Activated CD4-positive, CD25-positive, alpha-beta regulatory T cell treated with anti-CD3 and anti-CD28 coated beads, Interleukin-2, amount 50 U/mL, for 24 hours (primary cell): ENCODE measurements at regions not wholly inside any gene's neighbourhood (a gene's known extent, or its start where the extent isn't known, plus 50 kb on each side); places are given as distances from the start of the nearest gene placed in this dataset.

Experiments used
- ATAC-seq, 2 donors: fragments of 150-1000 bp; cut with Tn5 transposase; one replicate each; pipeline ENCODE4 v1.10.0; 2021; ENCODE audit warnings: mild to moderate bottlenecking in 1 of 2, moderate library complexity in 1 of 2

DNA sequence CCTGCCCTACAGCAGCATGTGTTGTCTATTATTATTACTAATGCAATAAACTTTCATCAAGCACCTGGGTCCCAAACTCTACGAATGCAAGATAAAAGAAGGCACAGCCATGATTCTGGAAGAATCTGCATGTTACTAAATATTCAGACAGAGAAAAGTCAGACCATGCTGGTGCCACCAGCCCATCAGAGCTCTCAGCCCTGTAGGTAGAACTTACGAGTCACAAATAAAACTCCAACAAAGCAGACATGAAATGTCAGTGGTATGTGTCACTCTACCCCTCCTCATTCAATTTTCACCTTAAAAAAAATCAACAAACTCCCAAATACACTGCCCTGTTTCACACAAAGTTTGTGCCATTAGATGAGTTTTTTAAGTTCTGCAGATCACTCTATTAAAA, 62.4 kb upstream of the TIAM1 start:
- ATAC-seq: no peak

DNA sequence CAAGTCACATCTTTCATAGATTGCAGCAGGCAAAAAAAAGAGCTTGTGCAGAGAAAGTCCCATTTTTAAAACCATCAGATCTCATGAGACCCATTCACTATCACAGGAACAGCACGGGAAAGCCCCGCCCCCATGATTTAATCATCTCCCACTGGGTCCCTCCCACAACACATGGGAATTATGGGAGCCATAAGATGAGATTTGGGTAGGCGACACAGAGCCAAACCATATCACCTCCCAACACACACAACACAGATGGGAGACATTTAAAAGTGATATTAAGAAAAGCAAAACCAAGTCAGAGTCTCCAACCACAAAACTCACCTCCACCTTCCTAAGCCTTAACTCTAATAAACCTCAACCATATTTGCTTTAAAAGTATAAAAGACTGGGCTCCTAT, 61.5 kb upstream of the TIAM1 start:
- ATAC-seq: no peak

- no peak for ATAC-seq
These were observed 59.7 kb upstream of the TIAM1 start for GRCh38 chr21:31403596-31404333.

GRCh38 chr21:31399591-31399990, 55.5 kb upstream of the TIAM1 start:
- ATAC-seq: no peak

GRCh38 chr21:31398574-31398973, 54.5 kb upstream of the TIAM1 start:
- ATAC-seq: peak in 1 of 2 donors; percentile 38

- ATAC-seq: peak; percentile 24 to 32
These were observed 53.9 kb upstream of the TIAM1 start for GRCh38 chr21:31397939-31398338.

DNA sequence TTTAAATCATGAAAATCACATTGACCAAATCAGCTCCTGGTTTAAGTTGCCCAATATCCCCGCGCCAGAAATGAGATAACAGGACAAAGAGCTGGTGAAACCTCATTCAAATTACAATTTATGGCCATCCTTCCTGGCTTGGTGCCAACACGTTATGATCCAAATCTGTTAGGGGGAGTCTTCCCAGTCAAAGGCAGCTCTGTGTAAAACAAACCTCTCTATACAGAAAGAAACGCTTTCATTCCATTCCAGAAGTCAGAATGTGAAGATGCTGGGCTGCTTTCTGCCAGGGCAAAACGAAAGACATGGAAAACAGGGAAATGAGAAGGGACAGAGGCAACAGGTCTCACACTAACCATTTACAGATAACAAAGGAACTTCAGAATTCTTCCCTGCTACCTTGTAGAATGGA, 53.5 kb upstream of the TIAM1 start:
- ATAC-seq: no peak

DNA sequence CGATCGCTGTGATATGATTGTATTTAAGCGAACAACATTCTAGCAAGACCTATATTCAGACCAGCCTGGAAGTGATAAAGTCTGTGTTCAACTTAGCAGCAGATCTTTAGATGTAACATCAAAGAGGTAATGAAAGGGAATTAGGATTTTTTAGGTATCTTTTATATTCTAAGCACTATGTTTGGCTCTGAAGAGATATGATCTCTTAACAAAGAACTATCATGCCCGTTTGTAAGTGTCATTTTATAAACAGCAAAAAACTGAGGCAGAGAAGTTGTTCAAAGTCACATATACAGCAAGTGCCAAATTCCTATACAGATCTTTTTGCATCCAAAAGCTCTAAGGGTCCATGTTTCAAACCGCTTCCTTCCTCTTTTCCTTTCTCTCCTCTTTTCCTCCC, 53.0 kb upstream of the TIAM1 start:
- no peak for ATAC-seq

DNA sequence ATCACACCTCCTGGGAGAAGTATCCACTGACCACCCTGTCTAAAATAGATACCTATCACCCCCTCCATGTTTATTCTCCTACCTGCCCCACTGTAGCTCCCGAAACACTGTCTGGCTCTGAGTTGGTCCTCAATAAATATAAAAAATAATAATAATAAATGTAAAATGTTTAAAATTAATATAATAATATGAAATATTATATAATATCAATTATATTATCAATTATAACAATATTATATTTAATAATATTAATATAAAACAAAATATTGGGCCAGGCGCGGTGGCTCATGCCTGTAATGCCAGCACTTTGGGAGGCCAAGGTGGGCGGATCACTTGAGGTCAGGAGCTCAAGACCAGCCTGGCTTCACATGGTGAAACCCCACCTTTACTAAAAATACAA, 52.3 kb upstream of the TIAM1 start:
- no peak for ATAC-seq

DNA sequence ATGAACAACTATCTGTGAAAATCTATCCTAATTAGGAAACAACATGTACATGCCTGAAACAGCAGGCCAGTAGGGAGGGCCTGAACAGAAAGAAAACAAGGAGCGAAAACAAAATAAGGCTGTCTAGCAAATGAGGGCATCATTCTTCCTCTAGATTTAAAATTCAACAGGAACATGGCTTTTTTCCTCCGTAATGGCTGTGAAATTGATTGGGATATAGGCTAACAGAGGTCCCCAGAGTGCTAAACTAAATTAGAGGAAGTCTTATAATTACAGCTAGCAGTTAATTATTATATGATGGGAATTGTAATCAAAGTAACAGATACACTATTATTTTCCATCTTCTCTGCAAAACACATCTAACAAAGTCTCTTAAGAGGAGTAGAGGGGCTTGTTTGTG, 51.7 kb upstream of the TIAM1 start:
- no peak for ATAC-seq

- no peak for ATAC-seq
These were observed 51.2 kb upstream of the TIAM1 start for GRCh38 chr21:31395268-31395667.

DNA sequence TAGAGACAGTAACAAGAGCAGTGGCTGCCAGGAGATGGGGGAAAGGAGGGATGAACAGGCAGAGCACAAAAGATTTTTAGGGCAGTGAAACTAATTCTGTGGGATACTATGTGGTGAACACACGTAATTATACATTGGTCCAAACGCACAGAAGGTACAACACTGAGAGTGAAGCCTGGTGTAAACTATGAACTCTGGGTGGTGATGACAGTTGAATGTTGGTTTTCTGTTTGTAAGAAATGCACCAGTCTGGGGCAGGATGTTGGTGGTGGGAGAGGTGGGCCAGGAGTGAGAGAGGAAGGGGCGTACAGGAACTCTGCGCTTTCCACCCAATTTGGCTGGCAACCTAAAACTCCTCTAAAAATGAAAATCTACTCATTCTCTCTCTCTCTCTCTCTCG, 50.2 kb upstream of the TIAM1 start:
- no peak for ATAC-seq
